ENCODE measurements at regions not wholly inside any gene's neighbourhood (a gene's known extent, or its start where the extent isn't known, plus 50 kb on each side); places are given as distances from the start of the nearest gene placed in this dataset.
"Not testable (repeated sequence)": the region's sequence is repeated elsewhere in the genome, so short reads cannot be mapped to it uniquely, and the experiment has no call there.

DNA sequence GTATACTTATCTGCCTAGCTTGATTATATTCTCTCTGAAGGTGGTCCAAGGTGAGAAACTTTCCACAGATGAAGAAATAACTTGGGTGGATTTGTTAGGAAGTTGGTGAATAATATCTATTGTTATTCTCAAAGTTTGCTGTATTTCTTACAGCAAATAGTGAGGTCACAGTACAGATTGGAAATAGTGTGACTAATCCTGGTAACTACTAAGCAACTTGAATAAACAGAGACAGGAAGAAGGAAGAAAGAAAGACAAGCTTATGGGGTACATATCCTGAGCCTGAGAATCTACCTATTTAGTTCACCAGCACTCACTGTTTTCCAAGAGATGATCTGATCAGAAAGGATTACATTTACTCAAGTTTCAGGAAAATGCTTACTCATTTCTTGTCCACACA lies 1416.1 kb downstream of the RPA4 start:
- Histone ChIP-seq H3K4me3 (ENCODE audit: low read depth, low read length) (no peak overlapping the region), H3K27ac (no peak overlapping the region), H3K36me3 (replicated peaks) (no peaks in the 10 kb centered on the region), H3K27me3 (replicated peaks) (no peaks in the 10 kb centered on the region)
- DNase-seq, result no peak
- TF ChIP-seq, protein P1, sequence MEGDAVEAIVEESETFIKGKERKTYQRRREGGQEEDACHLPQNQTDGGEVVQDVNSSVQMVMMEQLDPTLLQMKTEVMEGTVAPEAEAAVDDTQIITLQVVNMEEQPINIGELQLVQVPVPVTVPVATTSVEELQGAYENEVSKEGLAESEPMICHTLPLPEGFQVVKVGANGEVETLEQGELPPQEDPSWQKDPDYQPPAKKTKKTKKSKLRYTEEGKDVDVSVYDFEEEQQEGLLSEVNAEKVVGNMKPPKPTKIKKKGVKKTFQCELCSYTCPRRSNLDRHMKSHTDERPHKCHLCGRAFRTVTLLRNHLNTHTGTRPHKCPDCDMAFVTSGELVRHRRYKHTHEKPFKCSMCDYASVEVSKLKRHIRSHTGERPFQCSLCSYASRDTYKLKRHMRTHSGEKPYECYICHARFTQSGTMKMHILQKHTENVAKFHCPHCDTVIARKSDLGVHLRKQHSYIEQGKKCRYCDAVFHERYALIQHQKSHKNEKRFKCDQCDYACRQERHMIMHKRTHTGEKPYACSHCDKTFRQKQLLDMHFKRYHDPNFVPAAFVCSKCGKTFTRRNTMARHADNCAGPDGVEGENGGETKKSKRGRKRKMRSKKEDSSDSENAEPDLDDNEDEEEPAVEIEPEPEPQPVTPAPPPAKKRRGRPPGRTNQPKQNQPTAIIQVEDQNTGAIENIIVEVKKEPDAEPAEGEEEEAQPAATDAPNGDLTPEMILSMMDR (IDR thresholded peaks at IDR 0.05; ENCODE audit: low read depth, low read length, missing control alignments), result no peak
- in situ Hi-C loops (cut with HindIII; ENCODE audit: low pct_ligation_motif_present, low sequenced_read_pairs), result no loop called here

GRCh38 chrX:98300536-98300935 lies 1416.8 kb downstream of the RPA4 start:
- H3K27ac ChIP-seq; H3K27me3 ChIP-seq (replicated peaks); in situ Hi-C loops (cut with HindIII; ENCODE audit: low pct_ligation_motif_present, low sequenced_read_pairs); H3K4me3 ChIP-seq (ENCODE audit: low read depth, low read length); H3K36me3 ChIP-seq (replicated peaks); DNase-seq: not testable (repeated sequence)

DNA sequence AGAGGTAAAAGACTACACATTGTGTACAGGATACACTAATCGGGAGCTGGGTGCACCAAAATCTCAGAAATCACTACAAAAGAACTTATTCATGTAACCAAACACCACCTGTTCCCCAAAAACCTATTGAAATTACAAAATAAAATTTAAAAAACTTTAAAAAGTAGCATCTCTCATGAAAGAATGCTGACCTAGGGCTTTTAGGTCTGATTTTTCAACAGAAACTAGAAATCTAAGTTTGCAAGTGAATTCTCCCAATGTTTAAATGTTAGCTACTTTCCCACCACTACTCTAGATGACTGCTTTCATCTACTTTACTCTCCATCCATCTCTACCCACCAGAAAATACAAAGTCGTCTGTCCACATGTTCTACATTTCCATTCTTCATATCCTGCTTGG lies 1447.7 kb downstream of the RPA4 start:
- in situ Hi-C loops (cut with HindIII; ENCODE audit: low pct_ligation_motif_present, low sequenced_read_pairs), result no loop called here
- Histone ChIP-seq H3K36me3 (replicated peaks) (no peaks in the 10 kb centered on the region), H3K27ac (no peak overlapping the region), H3K27me3 (replicated peaks) (no peaks in the 10 kb centered on the region), H3K4me3 (ENCODE audit: low read depth, low read length) (no peak overlapping the region)
- DNase-seq, result no peak
- TF ChIP-seq, protein P1 (IDR thresholded peaks at IDR 0.05; ENCODE audit: low read depth, low read length, missing control alignments), result no peak

GRCh38 chrX:98338544-98338943 lies 1454.8 kb downstream of the RPA4 start:
- in situ Hi-C loops (cut with HindIII; ENCODE audit: low pct_ligation_motif_present, low sequenced_read_pairs), result no loop called here
- no peaks in the 10 kb centered on the region for H3K27me3 ChIP-seq (replicated peaks)
- H3K4me3 ChIP-seq (ENCODE audit: low read depth, low read length), result no peak overlapping the region
- H3K36me3 ChIP-seq (replicated peaks), result no peaks in the 10 kb centered on the region
- no peak for DNase-seq
- TF ChIP-seq, protein P1 (IDR thresholded peaks at IDR 0.05; ENCODE audit: low read depth, low read length, missing control alignments), result no peak
- no peak overlapping the region for H3K27ac ChIP-seq

- no peaks in the 10 kb centered on the region for H3K36me3 ChIP-seq (replicated peaks)
- no peak overlapping the region for H3K4me3 ChIP-seq (ENCODE audit: low read depth, low read length)
- DNase-seq, result no peak
- in situ Hi-C loops (cut with HindIII; ENCODE audit: low pct_ligation_motif_present, low sequenced_read_pairs), result no loop called here
- H3K27me3 ChIP-seq (replicated peaks), result no peaks in the 10 kb centered on the region
- H3K27ac ChIP-seq, result no peak overlapping the region
- TF ChIP-seq, protein P1 (IDR thresholded peaks at IDR 0.05; ENCODE audit: low read depth, low read length, missing control alignments), result no peak
Observed at GRCh38 chrX:98350940-98351339, 1467.2 kb downstream of the RPA4 start.

- in situ Hi-C loops (cut with HindIII; ENCODE audit: low pct_ligation_motif_present, low sequenced_read_pairs), result no loop called here
- no peak for DNase-seq
- H3K36me3 ChIP-seq (replicated peaks), result no peaks in the 10 kb centered on the region
- H3K4me3 ChIP-seq (ENCODE audit: low read depth, low read length), result no peak overlapping the region
- H3K27me3 ChIP-seq (replicated peaks), result no peaks in the 10 kb centered on the region
- TF ChIP-seq, protein P1 (IDR thresholded peaks at IDR 0.05; ENCODE audit: low read depth, low read length, missing control alignments), result no peak
- H3K27ac ChIP-seq, result no peak overlapping the region
Observed at GRCh38 chrX:98357146-98357545, 1473.4 kb downstream of the RPA4 start.

Measured in brain microvascular endothelial cell (primary cell).